Esophagus (tissue), 2 donors: ENCODE measurements at regions not wholly inside any gene's neighbourhood (a gene's known extent, or its start where the extent isn't known, plus 50 kb on each side); places are given as distances from the start of the nearest gene placed in this dataset.

ENCODE experiments used
- H3K27ac ChIP-seq, 2 donors: one replicate each; pipeline ENCODE4 v1.5.1; 2013; ENCODE audit warnings: low read depth in 2 of 2, mild to moderate bottlenecking in 2 of 2, inconsistent platforms in 1 of 2, low read length in 1 of 2, moderate library complexity in 1 of 2
- H3K27me3 ChIP-seq, 2 donors: one replicate each; pipeline ENCODE4 v1.6.1; 2013; ENCODE audit warnings: low read length in 2 of 2, control low read depth in 1 of 2, mild to moderate bottlenecking in 1 of 2; ENCODE audit not compliant: insufficient read depth in 2 of 2, control insufficient read depth in 1 of 2
- H3K36me3 ChIP-seq, 2 donors: one replicate each; pipeline ENCODE4 v1.6.1; 2013; ENCODE audit warnings: low read length in 1 of 2; ENCODE audit not compliant: control insufficient read depth in 2 of 2, insufficient read depth in 2 of 2
- H3K4me1 ChIP-seq, 2 donors: one replicate each; pipeline ENCODE4 v1.6.1; 2013; ENCODE audit warnings: low read length in 1 of 2; ENCODE audit not compliant: control insufficient read depth in 2 of 2, insufficient read depth in 2 of 2
- H3K4me3 ChIP-seq, 2 donors: one replicate each; pipeline ENCODE4 v1.5.1; 2013; ENCODE audit warnings: low read length in 2 of 2, mild to moderate bottlenecking in 2 of 2, low read depth in 1 of 2, moderate library complexity in 1 of 2
- H3K9me3 ChIP-seq, 2 donors: one replicate each; pipeline ENCODE4 v1.6.1; 2013; ENCODE audit warnings: mild to moderate bottlenecking in 2 of 2, low read depth in 1 of 2, low read length in 1 of 2, moderate library complexity in 1 of 2; ENCODE audit not compliant: control insufficient read depth in 2 of 2, insufficient read depth in 1 of 2
- WGBS, 2 donors: extraction: QIAGEN DNeasy Blood & Tissue Kit; methylation state at CpG; one replicate each; pipeline ENCODE4 v1.1.7; 2013; 5-methylcytosine and 5-hydroxymethylcytosine counted together
- donor health status: healthy with polysubstance abuse.
- donor health status: Bipolar disorder and iron deficiency.

- Histone ChIP-seq H3K27ac (no peak overlapping the region), H3K4me1 (no peaks in the 10 kb centered on the region), H3K9me3 (no peaks in the 10 kb centered on the region), H3K27me3 (no peaks in the 10 kb centered on the region), H3K4me3 (no peak overlapping the region), H3K36me3 (no peaks in the 10 kb centered on the region)
- 86 to 95% methylated on average over 19 of the region's 19 CpGs for WGBS, 2 donors
These were observed 534.4 kb upstream of the TLE4 start for GRCh38 chr9:79037338-79037737.

- Histone ChIP-seq H3K4me1 (no peaks in the 10 kb centered on the region), H3K4me3 (no peak overlapping the region), H3K36me3 (no peaks in the 10 kb centered on the region), H3K9me3 (no peaks in the 10 kb centered on the region), H3K27me3 (no peaks in the 10 kb centered on the region), H3K27ac (no peak overlapping the region)
- WGBS, 2 donors = 54 to 65% methylated on average over 2 of the region's 2 CpGs
These were observed 531.1 kb upstream of the TLE4 start for GRCh38 chr9:79040671-79041070.

GRCh38 chr9:79041266-79041665 lies 530.5 kb upstream of the TLE4 start:
- Histone ChIP-seq H3K36me3 (no peaks in the 10 kb centered on the region), H3K9me3 (no peaks in the 10 kb centered on the region), H3K27ac (no peak overlapping the region), H3K4me1 (no peaks in the 10 kb centered on the region), H3K4me3 (no peak overlapping the region), H3K27me3 (no peaks in the 10 kb centered on the region)
- WGBS, 2 donors = 38 to 55% methylated on average over 1 of the region's 1 CpG

GRCh38 chr9:79043916-79044315 lies 527.8 kb upstream of the TLE4 start:
- H3K9me3 ChIP-seq = no peaks in the 10 kb centered on the region
- H3K36me3 ChIP-seq = no peaks in the 10 kb centered on the region
- H3K27ac ChIP-seq = no peak overlapping the region
- H3K27me3 ChIP-seq = no peaks in the 10 kb centered on the region
- WGBS, 2 donors = 42 to 59% methylated on average over 7 of the region's 7 CpGs
- H3K4me3 ChIP-seq = no peak overlapping the region
- no peaks in the 10 kb centered on the region for H3K4me1 ChIP-seq

- WGBS, 2 donors = 92 to 95% methylated on average over 2 of the region's 2 CpGs
- Histone ChIP-seq H3K4me3 (no peak overlapping the region), H3K9me3 (no peaks in the 10 kb centered on the region), H3K27ac (no peak overlapping the region), H3K27me3 (no peaks in the 10 kb centered on the region), H3K4me1 (no peaks in the 10 kb centered on the region), H3K36me3 (no peaks in the 10 kb centered on the region)
These were observed 525.4 kb upstream of the TLE4 start for GRCh38 chr9:79046401-79046800.

GRCh38 chr9:79049371-79049770 lies 522.4 kb upstream of the TLE4 start:
- no peak overlapping the region for H3K4me3 ChIP-seq
- H3K27me3 ChIP-seq = no peaks in the 10 kb centered on the region
- H3K9me3 ChIP-seq = no peaks in the 10 kb centered on the region
- 76 to 79% methylated on average over 5 of the region's 5 CpGs for WGBS, 2 donors
- no peak overlapping the region for H3K27ac ChIP-seq
- H3K36me3 ChIP-seq = no peaks in the 10 kb centered on the region
- no peaks in the 10 kb centered on the region for H3K4me1 ChIP-seq

- no peaks in the 10 kb centered on the region for H3K36me3 ChIP-seq
- H3K27me3 ChIP-seq = no peaks in the 10 kb centered on the region
- no peak overlapping the region for H3K27ac ChIP-seq
- H3K4me1 ChIP-seq = no peaks in the 10 kb centered on the region
- no peaks in the 10 kb centered on the region for H3K9me3 ChIP-seq
- no peak overlapping the region for H3K4me3 ChIP-seq
- 31 to 32% methylated on average over 3 of the region's 3 CpGs for WGBS, 2 donors
These were observed 518.2 kb upstream of the TLE4 start for GRCh38 chr9:79053598-79053997.

- no peak overlapping the region for H3K27ac ChIP-seq
- H3K27me3 ChIP-seq = no peaks in the 10 kb centered on the region
- no peaks in the 10 kb centered on the region for H3K36me3 ChIP-seq
- no peaks in the 10 kb centered on the region for H3K9me3 ChIP-seq
- H3K4me1 ChIP-seq = no peaks in the 10 kb centered on the region
- whole genome bisulfite sequencing, 2 donors = 80 to 82% methylated on average over 6 of the region's 6 CpGs
- no peak overlapping the region for H3K4me3 ChIP-seq
These were observed 517.3 kb upstream of the TLE4 start for GRCh38 chr9:79054500-79054899.

GRCh38 chr9:79056041-79056440 lies 515.7 kb upstream of the TLE4 start:
- WGBS, 2 donors = 87 to 88% methylated on average over 5 of the region's 5 CpGs
- no peaks in the 10 kb centered on the region for H3K4me1 ChIP-seq
- no peaks in the 10 kb centered on the region for H3K9me3 ChIP-seq
- no peak overlapping the region for H3K4me3 ChIP-seq
- no peak overlapping the region for H3K27ac ChIP-seq
- no peaks in the 10 kb centered on the region for H3K27me3 ChIP-seq
- no peaks in the 10 kb centered on the region for H3K36me3 ChIP-seq

- Histone ChIP-seq H3K27me3 (no peaks in the 10 kb centered on the region), H3K4me1 (no peaks in the 10 kb centered on the region), H3K36me3 (no peaks in the 10 kb centered on the region), H3K27ac (no peak overlapping the region), H3K9me3 (no peaks in the 10 kb centered on the region), H3K4me3 (no peak overlapping the region)
These were observed 514.2 kb upstream of the TLE4 start for GRCh38 chr9:79057576-79057975.
